HG03064 (cell line): ENCODE measurements at regions not wholly inside any gene's neighbourhood (a gene's known extent, or its start where the extent isn't known, plus 50 kb on each side); places are given as distances from the start of the nearest gene placed in this dataset.
"Not testable (repeated sequence)": the region's sequence is repeated elsewhere in the genome, so short reads cannot be mapped to it uniquely, and the experiment has no call there.

ENCODE experiments used
- ATAC-seq: cut with Tn5 transposase; IDR thresholded peaks from one replicate; pipeline ENCODE4 v1.9.1; 2021; ENCODE audit warnings: low read depth; ENCODE audit not compliant: unreplicated experiment

GRCh38 chr10:131577178-131577555 is 265.6 kb upstream of the TCERG1L start:
- ATAC-seq = no peak

DNA sequence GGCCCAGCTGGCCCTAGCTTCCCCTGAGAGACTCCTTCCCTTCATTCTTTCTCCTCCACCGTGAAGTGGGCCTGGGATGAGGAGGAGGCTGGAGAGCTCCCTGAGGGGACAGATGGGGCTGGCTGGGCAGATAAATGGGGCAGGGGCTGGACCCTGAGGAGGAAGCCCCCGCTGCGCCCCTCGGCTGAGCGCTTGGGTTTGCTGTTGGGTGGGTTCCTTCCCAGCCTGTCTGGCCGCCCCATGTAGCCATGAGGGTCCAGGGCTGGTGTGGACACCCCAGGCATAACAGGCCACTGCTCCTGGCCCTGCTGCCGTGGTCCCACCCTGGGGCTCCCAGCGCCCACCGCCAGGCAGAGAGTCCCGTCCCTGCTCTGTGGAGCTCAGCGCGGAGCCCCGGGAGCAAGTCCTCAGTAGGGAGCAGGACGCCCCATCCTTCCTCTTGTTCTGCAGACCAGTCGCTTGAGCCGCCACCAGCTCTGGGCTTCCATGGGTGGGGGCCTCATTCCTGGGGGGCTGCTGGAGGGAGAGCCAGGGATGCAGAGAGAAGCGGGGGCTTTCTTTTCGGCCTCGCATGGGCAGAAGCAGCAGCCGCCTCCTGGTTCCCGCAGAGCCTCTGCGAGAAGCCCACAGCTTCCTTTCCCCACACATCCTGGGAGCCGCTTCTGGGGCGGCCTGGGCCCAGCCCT is 266.4 kb upstream of the TCERG1L start:
- no peak for ATAC-seq

DNA sequence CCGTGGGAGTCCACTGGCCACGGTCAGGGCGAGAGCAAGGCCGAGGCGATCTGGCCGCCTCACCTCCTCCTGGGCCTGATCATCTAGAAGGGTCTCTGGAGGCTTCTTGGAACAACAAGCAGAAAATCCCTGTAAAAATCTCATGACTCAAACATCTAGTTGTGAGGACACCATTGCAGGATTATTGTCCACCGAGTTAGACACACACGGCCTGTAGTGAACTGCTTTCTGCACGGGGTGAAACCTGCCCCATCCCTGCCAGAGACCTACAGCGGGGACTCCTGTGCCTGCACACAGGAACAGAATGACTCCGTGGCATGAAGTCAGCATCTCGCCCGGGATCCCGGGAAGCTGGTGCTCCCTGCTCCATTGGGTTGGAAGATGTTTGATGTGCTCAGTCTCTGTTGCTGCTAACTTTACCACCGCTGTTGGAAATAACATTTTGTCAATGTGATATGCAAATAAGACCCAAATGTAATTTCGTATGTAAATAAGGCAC is 267.0 kb upstream of the TCERG1L start:
- ATAC-seq = no peak

- no peak for ATAC-seq
These were observed 267.9 kb upstream of the TCERG1L start for GRCh38 chr10:131579251-131580071.

DNA sequence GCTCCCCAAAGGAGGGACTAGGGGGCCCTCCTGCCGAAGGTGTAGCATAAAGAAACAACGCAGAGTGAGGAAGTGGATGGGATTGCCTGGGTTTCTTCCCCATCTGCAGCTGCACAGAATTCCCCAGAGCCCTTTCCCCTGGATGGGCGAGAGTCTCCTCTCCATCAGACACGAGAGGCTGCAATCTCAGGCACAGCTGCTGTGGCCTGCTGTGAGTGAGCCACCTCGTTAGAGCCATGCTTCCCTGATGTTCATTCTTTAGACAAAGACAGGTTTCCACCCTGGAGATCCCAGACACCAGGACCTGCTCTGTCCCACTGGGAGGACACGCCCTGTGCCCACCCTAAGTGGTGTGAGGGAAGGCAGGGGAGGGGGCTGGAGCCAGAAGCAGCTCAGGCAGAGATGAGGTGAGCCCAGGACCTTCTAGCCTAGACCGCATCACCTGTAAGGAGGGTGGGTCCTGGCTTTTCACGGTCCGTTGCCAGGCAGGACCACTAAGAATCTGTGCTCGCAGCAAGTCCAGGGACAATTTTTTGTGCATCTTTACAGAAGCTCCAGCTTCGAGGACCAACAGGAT is 268.6 kb upstream of the TCERG1L start:
- ATAC-seq = no peak

DNA sequence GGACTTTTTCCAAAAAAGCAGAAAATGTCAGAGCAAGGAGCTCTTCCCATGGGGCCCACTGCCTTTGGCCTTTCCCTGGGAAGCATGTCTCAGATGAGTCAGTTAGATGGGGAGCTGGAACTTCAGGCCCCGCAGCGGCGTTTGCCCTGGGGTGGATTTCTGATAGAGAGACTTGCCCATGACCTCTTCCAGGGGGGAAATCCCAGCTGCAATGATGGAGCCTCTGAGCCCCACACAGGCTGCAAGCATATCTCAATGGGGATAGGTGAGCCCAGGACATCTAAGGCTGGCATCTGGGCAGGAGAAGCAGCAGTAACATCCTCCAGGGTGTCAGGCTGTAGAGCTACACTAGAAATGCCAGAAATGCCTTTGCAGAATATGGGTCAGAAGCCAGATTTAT is 269.2 kb upstream of the TCERG1L start:
- ATAC-seq = no peak

GRCh38 chr10:131581547-131581946 is 270.0 kb upstream of the TCERG1L start:
- not testable (repeated sequence) for ATAC-seq

GRCh38 chr10:131584287-131584686 is 272.8 kb upstream of the TCERG1L start:
- no peak for ATAC-seq

- ATAC-seq = no peak
These were observed 274.2 kb upstream of the TCERG1L start for GRCh38 chr10:131585761-131586160.

- no peak for ATAC-seq
These were observed 275.4 kb upstream of the TCERG1L start for GRCh38 chr10:131586958-131587357.

- no peak for ATAC-seq
These were observed 276.6 kb upstream of the TCERG1L start for GRCh38 chr10:131587976-131588680.

DNA sequence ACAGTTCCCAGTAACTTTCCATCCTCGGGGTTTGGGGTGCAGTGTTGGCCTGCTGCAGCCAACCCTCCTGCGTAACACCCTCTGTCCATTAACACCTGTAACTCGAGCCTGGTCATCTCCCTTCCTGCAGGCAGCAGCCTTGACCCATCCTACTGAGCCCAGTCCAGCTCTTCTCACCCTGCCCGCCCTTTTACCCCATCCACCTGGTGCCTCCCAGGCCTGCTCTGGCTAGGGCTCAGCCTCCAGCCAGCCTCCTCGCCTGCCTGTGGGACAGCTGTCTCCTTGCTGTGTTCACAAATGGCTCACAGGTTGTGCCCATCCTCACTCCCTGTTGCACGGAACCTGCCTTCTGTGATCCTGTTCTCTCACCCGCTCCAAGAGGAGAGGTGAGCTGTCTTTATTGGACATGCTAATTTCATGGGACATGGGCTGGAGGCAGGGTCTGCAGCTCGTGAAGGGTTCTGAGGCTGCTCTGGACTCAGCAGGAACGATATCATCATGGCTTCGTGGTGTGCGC is 277.2 kb upstream of the TCERG1L start:
- ATAC-seq = no peak

GRCh38 chr10:131590567-131590966 is 279.0 kb upstream of the TCERG1L start:
- no peak for ATAC-seq

GRCh38 chr10:131591936-131592335 is 280.4 kb upstream of the TCERG1L start:
- ATAC-seq = no peak

- no peak for ATAC-seq
These were observed 291.6 kb upstream of the PPP2R2D start for GRCh38 chr10:131609176-131609575.

GRCh38 chr10:131615150-131615549 is 285.7 kb upstream of the PPP2R2D start:
- ATAC-seq = no peak

GRCh38 chr10:131616040-131616439 is 284.8 kb upstream of the PPP2R2D start:
- ATAC-seq = no peak

- ATAC-seq = no peak
These were observed 283.5 kb upstream of the PPP2R2D start for GRCh38 chr10:131617113-131617858.

DNA sequence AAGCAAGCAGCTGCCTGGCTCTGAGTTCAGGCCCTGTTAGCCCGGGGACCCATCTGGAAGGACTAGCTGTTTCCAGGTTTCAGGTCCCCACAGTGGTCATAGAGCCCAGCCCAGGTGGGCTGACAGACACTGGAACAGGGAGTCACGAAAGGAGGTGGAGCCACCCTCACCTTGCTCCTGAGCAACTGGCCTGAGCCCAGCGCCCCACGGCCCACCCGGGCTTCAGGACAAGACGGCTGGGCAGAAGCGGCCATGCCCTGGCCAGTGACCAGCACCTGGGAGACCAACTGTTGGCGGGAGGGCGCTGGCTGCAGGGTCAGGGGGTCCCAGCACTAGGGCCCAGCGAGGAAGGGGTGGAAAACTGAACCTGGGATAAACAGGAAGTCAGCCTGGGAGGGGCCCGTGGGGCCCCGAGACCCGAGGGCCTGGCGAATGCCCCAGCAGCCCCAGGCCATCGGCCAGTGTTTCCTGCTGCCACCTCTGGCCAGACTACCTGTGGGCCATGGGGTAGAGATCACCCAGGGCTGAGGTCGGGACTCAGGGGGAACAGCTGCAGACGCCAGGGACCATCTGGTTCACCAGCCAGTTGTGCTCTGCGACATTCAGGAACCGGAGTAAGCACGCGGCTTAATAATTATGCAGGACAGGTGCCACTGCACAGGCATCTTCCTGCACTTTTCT is 282.1 kb upstream of the PPP2R2D start:
- ATAC-seq = no peak
